Ishikawa (cell line): ENCODE measurements at regions not wholly inside any gene's neighbourhood (a gene's known extent, or its start where the extent isn't known, plus 50 kb on each side); places are given as distances from the start of the nearest gene placed in this dataset.

ENCODE experiments used
- CEBPB ChIP-seq: IDR thresholded peaks from 2 replicates; pipeline ENCODE4 v1.6.1; 2012
- CREB1 ChIP-seq: IDR thresholded peaks from 2 replicates; pipeline ENCODE4 v1.6.1; 2012; ENCODE audit warnings: low read depth
- EGR1 ChIP-seq: IDR thresholded peaks from 2 replicates; pipeline ENCODE4 v1.6.1; 2012
- EP300 ChIP-seq: IDR thresholded peaks from 2 replicates; pipeline ENCODE4 v1.6.1; 2012; ENCODE audit warnings: borderline replicate concordance
- FOXM1 ChIP-seq: IDR thresholded peaks from 2 replicates; pipeline ENCODE4 v1.6.1; 2012; ENCODE audit warnings: low read depth, borderline replicate concordance
- RAD21 ChIP-seq: IDR thresholded peaks from 2 replicates; pipeline ENCODE4 v1.6.1; 2012; ENCODE audit warnings: low read depth
- TAF1 ChIP-seq: IDR thresholded peaks from 2 replicates; pipeline ENCODE4 v1.6.1; 2012; ENCODE audit warnings: low read depth, mild to moderate bottlenecking
- TCF12 ChIP-seq: IDR thresholded peaks from 2 replicates; pipeline ENCODE4 v1.6.1; 2012; ENCODE audit warnings: low read depth
- TEAD4 ChIP-seq: IDR thresholded peaks from 2 replicates; pipeline ENCODE4 v1.6.1; 2012
- YY1 ChIP-seq: IDR thresholded peaks from 2 replicates; pipeline ENCODE4 v1.6.1; 2012; ENCODE audit warnings: low read depth
- ZBTB7A ChIP-seq: IDR thresholded peaks from 2 replicates; pipeline ENCODE4 v1.6.1; 2012; ENCODE audit warnings: low read depth
- TF ChIP-seq, protein P1 (sequence below): IDR thresholded peaks from 2 replicates; pipeline ENCODE4 v1.6.1; 2012
- TF ChIP-seq, protein P2 (sequence below): IDR thresholded peaks from 2 replicates; pipeline ENCODE4 v1.6.1; 2012
- TF ChIP-seq, protein P3 (sequence below): IDR thresholded peaks from 2 replicates; pipeline ENCODE4 v1.6.1; 2012; ENCODE audit warnings: low read depth, mild to moderate bottlenecking

DNA sequence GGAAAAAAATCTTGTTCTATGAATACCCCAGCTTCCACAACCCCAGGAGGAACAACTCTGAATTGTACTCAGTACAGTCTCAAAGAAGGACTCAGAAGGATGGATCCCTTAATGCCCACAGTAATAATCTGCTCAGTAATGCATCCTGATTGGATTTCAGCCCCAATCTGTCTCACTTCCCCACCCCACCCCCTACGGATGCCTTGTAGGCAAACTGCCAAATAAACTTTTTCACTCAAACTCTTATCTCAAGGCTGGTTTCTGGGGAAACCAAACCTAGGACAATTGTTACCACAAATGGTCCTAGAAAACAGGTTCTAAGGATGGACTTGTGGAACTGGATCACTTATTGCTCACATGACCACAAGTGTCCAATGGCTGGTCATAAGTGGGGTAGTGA, 1021.8 kb upstream of the INTU start:
- TF ChIP-seq TEAD4: no peak
- TF ChIP-seq, protein P1, sequence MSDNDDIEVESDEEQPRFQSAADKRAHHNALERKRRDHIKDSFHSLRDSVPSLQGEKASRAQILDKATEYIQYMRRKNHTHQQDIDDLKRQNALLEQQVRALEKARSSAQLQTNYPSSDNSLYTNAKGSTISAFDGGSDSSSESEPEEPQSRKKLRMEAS: no peak
- no peak for TF ChIP-seq RAD21
- no peak for TF ChIP-seq YY1
- TF ChIP-seq, protein P2, sequence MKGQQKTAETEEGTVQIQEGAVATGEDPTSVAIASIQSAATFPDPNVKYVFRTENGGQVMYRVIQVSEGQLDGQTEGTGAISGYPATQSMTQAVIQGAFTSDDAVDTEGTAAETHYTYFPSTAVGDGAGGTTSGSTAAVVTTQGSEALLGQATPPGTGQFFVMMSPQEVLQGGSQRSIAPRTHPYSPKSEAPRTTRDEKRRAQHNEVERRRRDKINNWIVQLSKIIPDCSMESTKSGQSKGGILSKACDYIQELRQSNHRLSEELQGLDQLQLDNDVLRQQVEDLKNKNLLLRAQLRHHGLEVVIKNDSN: no peak
- no peak for TF ChIP-seq CEBPB
- TF ChIP-seq, protein P3, sequence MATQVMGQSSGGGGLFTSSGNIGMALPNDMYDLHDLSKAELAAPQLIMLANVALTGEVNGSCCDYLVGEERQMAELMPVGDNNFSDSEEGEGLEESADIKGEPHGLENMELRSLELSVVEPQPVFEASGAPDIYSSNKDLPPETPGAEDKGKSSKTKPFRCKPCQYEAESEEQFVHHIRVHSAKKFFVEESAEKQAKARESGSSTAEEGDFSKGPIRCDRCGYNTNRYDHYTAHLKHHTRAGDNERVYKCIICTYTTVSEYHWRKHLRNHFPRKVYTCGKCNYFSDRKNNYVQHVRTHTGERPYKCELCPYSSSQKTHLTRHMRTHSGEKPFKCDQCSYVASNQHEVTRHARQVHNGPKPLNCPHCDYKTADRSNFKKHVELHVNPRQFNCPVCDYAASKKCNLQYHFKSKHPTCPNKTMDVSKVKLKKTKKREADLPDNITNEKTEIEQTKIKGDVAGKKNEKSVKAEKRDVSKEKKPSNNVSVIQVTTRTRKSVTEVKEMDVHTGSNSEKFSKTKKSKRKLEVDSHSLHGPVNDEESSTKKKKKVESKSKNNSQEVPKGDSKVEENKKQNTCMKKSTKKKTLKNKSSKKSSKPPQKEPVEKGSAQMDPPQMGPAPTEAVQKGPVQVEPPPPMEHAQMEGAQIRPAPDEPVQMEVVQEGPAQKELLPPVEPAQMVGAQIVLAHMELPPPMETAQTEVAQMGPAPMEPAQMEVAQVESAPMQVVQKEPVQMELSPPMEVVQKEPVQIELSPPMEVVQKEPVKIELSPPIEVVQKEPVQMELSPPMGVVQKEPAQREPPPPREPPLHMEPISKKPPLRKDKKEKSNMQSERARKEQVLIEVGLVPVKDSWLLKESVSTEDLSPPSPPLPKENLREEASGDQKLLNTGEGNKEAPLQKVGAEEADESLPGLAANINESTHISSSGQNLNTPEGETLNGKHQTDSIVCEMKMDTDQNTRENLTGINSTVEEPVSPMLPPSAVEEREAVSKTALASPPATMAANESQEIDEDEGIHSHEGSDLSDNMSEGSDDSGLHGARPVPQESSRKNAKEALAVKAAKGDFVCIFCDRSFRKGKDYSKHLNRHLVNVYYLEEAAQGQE: no peak
- no peak for TF ChIP-seq TCF12
- TF ChIP-seq EGR1: no peak
- TF ChIP-seq FOXM1: no peak
- TF ChIP-seq TAF1: no peak
- TF ChIP-seq EP300: no peak
- no peak for TF ChIP-seq CREB1
- no peak for TF ChIP-seq ZBTB7A
